ENCODE measurements at regions not wholly inside any gene's neighbourhood (a gene's known extent, or its start where the extent isn't known, plus 50 kb on each side); places are given as distances from the start of the nearest gene placed in this dataset.

DNA sequence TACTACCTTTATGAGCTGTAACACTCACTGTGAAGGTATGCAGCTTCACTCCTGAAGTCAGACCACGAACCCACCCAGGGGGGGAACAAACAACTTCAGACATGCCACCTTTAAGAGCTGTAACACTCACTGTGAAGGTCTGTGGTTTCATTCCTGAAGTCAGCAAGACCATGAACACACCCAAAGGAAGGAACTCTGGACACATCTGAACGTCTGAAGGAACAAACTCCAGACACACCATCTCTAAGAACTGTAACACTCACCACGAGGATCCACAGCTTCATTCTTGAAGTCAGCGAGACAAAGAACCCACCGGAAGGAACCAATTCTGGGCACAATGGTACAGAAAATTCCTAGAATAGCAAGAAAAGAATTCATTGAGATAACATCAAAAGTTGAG lies 1796.5 kb upstream of the MIR17HG start:
- TF ChIP-seq, protein P1, sequence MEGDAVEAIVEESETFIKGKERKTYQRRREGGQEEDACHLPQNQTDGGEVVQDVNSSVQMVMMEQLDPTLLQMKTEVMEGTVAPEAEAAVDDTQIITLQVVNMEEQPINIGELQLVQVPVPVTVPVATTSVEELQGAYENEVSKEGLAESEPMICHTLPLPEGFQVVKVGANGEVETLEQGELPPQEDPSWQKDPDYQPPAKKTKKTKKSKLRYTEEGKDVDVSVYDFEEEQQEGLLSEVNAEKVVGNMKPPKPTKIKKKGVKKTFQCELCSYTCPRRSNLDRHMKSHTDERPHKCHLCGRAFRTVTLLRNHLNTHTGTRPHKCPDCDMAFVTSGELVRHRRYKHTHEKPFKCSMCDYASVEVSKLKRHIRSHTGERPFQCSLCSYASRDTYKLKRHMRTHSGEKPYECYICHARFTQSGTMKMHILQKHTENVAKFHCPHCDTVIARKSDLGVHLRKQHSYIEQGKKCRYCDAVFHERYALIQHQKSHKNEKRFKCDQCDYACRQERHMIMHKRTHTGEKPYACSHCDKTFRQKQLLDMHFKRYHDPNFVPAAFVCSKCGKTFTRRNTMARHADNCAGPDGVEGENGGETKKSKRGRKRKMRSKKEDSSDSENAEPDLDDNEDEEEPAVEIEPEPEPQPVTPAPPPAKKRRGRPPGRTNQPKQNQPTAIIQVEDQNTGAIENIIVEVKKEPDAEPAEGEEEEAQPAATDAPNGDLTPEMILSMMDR (conservative IDR thresholded peaks at IDR 0.05; ENCODE audit: low read depth in 2 of 2): no peak
- TF ChIP-seq POLR2AphosphoS5 (IDR thresholded peaks at IDR 0.05; ENCODE audit: low read depth) (no peak), EZH2 (IDR thresholded peaks at IDR 0.05; ENCODE audit: low read depth, unreplicated experiment) (no peak), ZNF331 (CRISPR knock-in tag; IDR thresholded peaks at IDR 0.05; ENCODE audit: low read depth) (no peak), REST (IDR thresholded peaks at IDR 0.05; ENCODE audit: unreplicated experiment) (no peak), JUNB (IDR thresholded peaks at IDR 0.05; ENCODE audit: unreplicated experiment) (no peak), CREB1 (CRISPR knock-in tag; IDR thresholded peaks at IDR 0.05; ENCODE audit: low read depth) (no peak)
- TF ChIP-seq, protein P2, sequence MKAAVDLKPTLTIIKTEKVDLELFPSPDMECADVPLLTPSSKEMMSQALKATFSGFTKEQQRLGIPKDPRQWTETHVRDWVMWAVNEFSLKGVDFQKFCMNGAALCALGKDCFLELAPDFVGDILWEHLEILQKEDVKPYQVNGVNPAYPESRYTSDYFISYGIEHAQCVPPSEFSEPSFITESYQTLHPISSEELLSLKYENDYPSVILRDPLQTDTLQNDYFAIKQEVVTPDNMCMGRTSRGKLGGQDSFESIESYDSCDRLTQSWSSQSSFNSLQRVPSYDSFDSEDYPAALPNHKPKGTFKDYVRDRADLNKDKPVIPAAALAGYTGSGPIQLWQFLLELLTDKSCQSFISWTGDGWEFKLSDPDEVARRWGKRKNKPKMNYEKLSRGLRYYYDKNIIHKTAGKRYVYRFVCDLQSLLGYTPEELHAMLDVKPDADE (IDR thresholded peaks at IDR 0.05): no peak

Data from GM23338 (cell line).